Naive thymus-derived CD4-positive, alpha-beta T cell (primary cell): ENCODE measurements at regions not wholly inside any gene's neighbourhood (a gene's known extent, or its start where the extent isn't known, plus 50 kb on each side); places are given as distances from the start of the nearest gene placed in this dataset.
"Not testable (repeated sequence)": the region's sequence is repeated elsewhere in the genome, so short reads cannot be mapped to it uniquely, and the experiment has no call there.

Experiments used
- ATAC-seq: fragments of 150-1000 bp; cut with Tn5 transposase; 2 replicates; pipeline ENCODE4 v1.10.0; 2021; ENCODE audit warnings: mild to moderate bottlenecking, moderate library complexity
- CTCF ChIA-PET: fragments of 350-600 bp; sonication (Branson Sonifier 250); formaldehyde crosslinking; loops from one replicate; lab custom pipeline; 2021; ENCODE audit warnings: antibody characterized with exemption; lab: Charles Lee
- POLR2A ChIA-PET: fragments of 350-600 bp; sonication (Branson Sonifier 250); formaldehyde crosslinking; loops from one replicate; lab custom pipeline; 2021; ENCODE audit warnings: antibody characterized with exemption, inconsistent platforms; lab: Charles Lee
- DNase-seq, 9 donors: peaks; one replicate each; pipeline versions ENCODE4 v3.0.0 to v3.0.0-alpha.2; 2020 to 2022; ENCODE audit warnings: mixed read lengths in 1 of 9
- H3K27ac ChIP-seq: one replicate; pipeline ENCODE4 v1.7.0; 2013; ENCODE audit warnings: mild to moderate bottlenecking, low read depth, low read length, moderate library complexity
- H3K27me3 ChIP-seq, 2 donors: one replicate each; pipeline ENCODE4 v1.7.0; 2013; ENCODE audit warnings: low read length in 2 of 2, mild to moderate bottlenecking in 2 of 2, moderate library complexity in 2 of 2; ENCODE audit not compliant: control insufficient read depth in 2 of 2, insufficient read depth in 2 of 2
- H3K36me3 ChIP-seq, 3 experiments: 1 replicate in 2 of 3; 2 replicates in 1 of 3; pipeline ENCODE4 v1.7.0; 2013; ENCODE audit warnings: low read length in 3 of 3, mild to moderate bottlenecking in 3 of 3, moderate library complexity in 1 of 3; ENCODE audit not compliant: insufficient read depth in 3 of 3, control insufficient read depth in 2 of 3
- H3K4me1 ChIP-seq, 2 donors: one replicate each; pipeline ENCODE4 v1.7.0; 2013; ENCODE audit warnings: low read length in 2 of 2, mild to moderate bottlenecking in 2 of 2, moderate library complexity in 1 of 2; ENCODE audit not compliant: control insufficient read depth in 2 of 2, insufficient read depth in 2 of 2
- H3K4me3 ChIP-seq: 2 replicates; pipeline ENCODE4 v1.7.0; 2013; ENCODE audit warnings: mild to moderate bottlenecking, low read length
- H3K9me3 ChIP-seq, 3 experiments: 1 replicate in 2 of 3; 2 replicates in 1 of 3; pipeline ENCODE4 v1.7.0; 2013; ENCODE audit warnings: low read length in 3 of 3; ENCODE audit not compliant: control insufficient read depth in 2 of 3
- H3K27ac Mint-ChIP-seq, 9 donors: one replicate each; pipeline ENCODE4 v1.8.0; 2020 to 2022; ENCODE audit warnings: mixed read lengths in 9 of 9, mild to moderate bottlenecking in 8 of 9, moderate library complexity in 5 of 9, inconsistent platforms in 2 of 9
- H3K27me3 Mint-ChIP-seq, 5 donors: one replicate each; pipeline ENCODE4 v1.8.0; 2021 to 2022; ENCODE audit warnings: mixed read lengths in 5 of 5, mild to moderate bottlenecking in 1 of 5
- H3K36me3 Mint-ChIP-seq, 5 donors: one replicate each; pipeline ENCODE4 v1.8.0; 2020 to 2022; ENCODE audit warnings: mixed read lengths in 5 of 5, mild to moderate bottlenecking in 3 of 5, inconsistent platforms in 1 of 5
- H3K4me1 Mint-ChIP-seq, 7 donors: one replicate each; pipeline ENCODE4 v1.8.0; 2020 to 2022; ENCODE audit warnings: mixed read lengths in 7 of 7, mild to moderate bottlenecking in 3 of 7, inconsistent platforms in 1 of 7
- H3K4me3 Mint-ChIP-seq, 10 donors: one replicate each; pipeline ENCODE4 v1.8.0; 2020 to 2022; ENCODE audit warnings: mild to moderate bottlenecking in 10 of 10, mixed read lengths in 10 of 10, moderate library complexity in 6 of 10, inconsistent platforms in 2 of 10
- H3K9me3 Mint-ChIP-seq, 11 donors: one replicate each; pipeline ENCODE4 v1.8.0; 2020 to 2022; ENCODE audit warnings: mixed read lengths in 11 of 11, mild to moderate bottlenecking in 4 of 11, inconsistent platforms in 1 of 11, moderate library complexity in 1 of 11
- intact Hi-C, 2 donors: fragments of 100-400 bp; cut with micrococcal nuclease; formaldehyde crosslinking; loops; one replicate each; pipeline ENCODE4 v1.15.1; 2023

GRCh38 chr1:163633366-163633765, 311.6 kb downstream of the NUF2 start:
- Histone ChIP-seq H3K36me3 (no peaks in the 10 kb centered on the region), H3K4me3 (no peak overlapping the region), H3K27me3 (no peaks in the 10 kb centered on the region), H3K27ac (no peak overlapping the region), H3K4me1 (no peaks in the 10 kb centered on the region), H3K9me3 (peaks cover 0 to 16% (median 0%) of the 10 kb centered on the region in 3 experiments)
- no peak overlapping the region for H3K4me3 Mint-ChIP-seq
- no peaks in the 10 kb centered on the region for H3K4me1 Mint-ChIP-seq
- H3K9me3 Mint-ChIP-seq: peaks cover 10 to 58% (median 25%) of the 10 kb centered on the region in 11 donors
- ChIA-PET POLR2A (no interaction called here), CTCF (no interaction called here)
- ATAC-seq: no peak
- no peaks in the 10 kb centered on the region for H3K27me3 Mint-ChIP-seq
- H3K27ac Mint-ChIP-seq: no peak overlapping the region
- no peaks in the 10 kb centered on the region for H3K36me3 Mint-ChIP-seq
- intact Hi-C loops: no loop called here
- DNase-seq: no peak

GRCh38 chr1:163645676-163646075, 323.9 kb downstream of the NUF2 start:
- H3K27ac ChIP-seq, H3K27me3 Mint-ChIP-seq: not testable (repeated sequence)

GRCh38 chr1:163650624-163651023, 328.9 kb downstream of the NUF2 start:
- Histone ChIP-seq H3K27ac (no peak overlapping the region), H3K27me3 (no peaks in the 10 kb centered on the region), H3K36me3 (no peaks in the 10 kb centered on the region), H3K4me1 (no peaks in the 10 kb centered on the region), H3K9me3 (no peaks in the 10 kb centered on the region), H3K4me3 (no peak overlapping the region)
- Mint-ChIP-seq H3K36me3 (peaks cover 0 to 3% (median 0%) of the 10 kb centered on the region in 5 donors), H3K4me1 (no peaks in the 10 kb centered on the region), H3K27ac (no peak overlapping the region), H3K9me3 (peaks cover 0 to 15% (median 7%) of the 10 kb centered on the region in 11 donors), H3K4me3 (no peak overlapping the region), H3K27me3 (no peaks in the 10 kb centered on the region)
- DNase-seq (no peak), ATAC-seq (no peak)
- CTCF ChIA-PET: no interaction called here
- intact Hi-C loops: no loop called here
- POLR2A ChIA-PET: no interaction called here

More at GRCh38 chr1:163645676-163646075, 323.9 kb downstream of the NUF2 start:
- H3K36me3 ChIP-seq, H3K4me1 Mint-ChIP-seq, H3K27ac Mint-ChIP-seq, H3K4me3 ChIP-seq, CTCF ChIA-PET, H3K4me1 ChIP-seq, ATAC-seq, intact Hi-C loops, H3K27me3 ChIP-seq, H3K9me3 ChIP-seq, POLR2A ChIA-PET, DNase-seq, H3K36me3 Mint-ChIP-seq, H3K4me3 Mint-ChIP-seq: not testable (repeated sequence)
- H3K9me3 Mint-ChIP-seq: peaks cover 0 to 18% (median 5%) of the 10 kb centered on the region in 11 donors

- H3K4me1 ChIP-seq: no peaks in the 10 kb centered on the region
- ChIA-PET POLR2A (no interaction called here), CTCF (no interaction called here)
- no peaks in the 10 kb centered on the region for H3K36me3 Mint-ChIP-seq
- intact Hi-C loops: no loop called here
- no peaks in the 10 kb centered on the region for H3K9me3 ChIP-seq
- H3K4me3 ChIP-seq: no peak overlapping the region
- no peak for ATAC-seq
- no peak overlapping the region for H3K4me3 Mint-ChIP-seq
- peaks cover 0 to 10% (median 3%) of the 10 kb centered on the region in 11 donors for H3K9me3 Mint-ChIP-seq
- H3K36me3 ChIP-seq: no peaks in the 10 kb centered on the region
- no peaks in the 10 kb centered on the region for H3K4me1 Mint-ChIP-seq
- no peak for DNase-seq
- H3K27ac Mint-ChIP-seq: no peak overlapping the region
- no peaks in the 10 kb centered on the region for H3K27me3 ChIP-seq
- no peak overlapping the region for H3K27ac ChIP-seq
- H3K27me3 Mint-ChIP-seq: no peaks in the 10 kb centered on the region
Measured at GRCh38 chr1:163652441-163652840, 330.7 kb downstream of the NUF2 start.

GRCh38 chr1:163655565-163655964, 333.8 kb downstream of the NUF2 start:
- no peak overlapping the region for H3K4me3 ChIP-seq
- POLR2A ChIA-PET: no interaction called here
- no peak overlapping the region for H3K27ac Mint-ChIP-seq

GRCh38 chr1:163656095-163656759, 334.5 kb downstream of the NUF2 start:
- no peaks in the 10 kb centered on the region for H3K4me1 ChIP-seq
- H3K4me3 ChIP-seq: no peak overlapping the region
- intact Hi-C loops: no loop called here
- H3K9me3 ChIP-seq: no peaks in the 10 kb centered on the region
- peaks cover 0 to 6% (median 3%) of the 10 kb centered on the region in 11 donors for H3K9me3 Mint-ChIP-seq
- H3K4me3 Mint-ChIP-seq: no peak overlapping the region
- H3K27me3 ChIP-seq: no peaks in the 10 kb centered on the region
- no peak overlapping the region for H3K27ac ChIP-seq
- H3K4me1 Mint-ChIP-seq: no peaks in the 10 kb centered on the region
- no peaks in the 10 kb centered on the region for H3K36me3 Mint-ChIP-seq
- ATAC-seq (no peak), DNase-seq (no peak)
- ChIA-PET POLR2A (no interaction called here), CTCF (no interaction called here)
- peaks cover 0 to 3% (median 0%) of the 10 kb centered on the region in 5 donors for H3K27me3 Mint-ChIP-seq
- no peaks in the 10 kb centered on the region for H3K36me3 ChIP-seq
- no peak overlapping the region for H3K27ac Mint-ChIP-seq

More at GRCh38 chr1:163655565-163655964, 333.8 kb downstream of the NUF2 start:
- intact Hi-C loops: no loop called here
- no peaks in the 10 kb centered on the region for H3K27me3 ChIP-seq
- H3K9me3 ChIP-seq: no peaks in the 10 kb centered on the region
- ATAC-seq (no peak), DNase-seq (no peak)
- H3K4me1 ChIP-seq: no peaks in the 10 kb centered on the region
- no peak overlapping the region for H3K4me3 Mint-ChIP-seq
- H3K9me3 Mint-ChIP-seq: peaks cover 0 to 9% (median 3%) of the 10 kb centered on the region in 11 donors
- no peaks in the 10 kb centered on the region for H3K36me3 ChIP-seq
- H3K27me3 Mint-ChIP-seq: peaks cover 0 to 3% (median 0%) of the 10 kb centered on the region in 5 donors
- H3K27ac ChIP-seq: no peak overlapping the region
- CTCF ChIA-PET: no interaction called here
- H3K36me3 Mint-ChIP-seq: no peaks in the 10 kb centered on the region
- H3K4me1 Mint-ChIP-seq: no peaks in the 10 kb centered on the region

- H3K9me3 ChIP-seq: no peaks in the 10 kb centered on the region
- ChIA-PET POLR2A (no interaction called here), CTCF (no interaction called here)
- H3K4me1 ChIP-seq: no peaks in the 10 kb centered on the region
- Mint-ChIP-seq H3K27ac (no peak overlapping the region), H3K36me3 (no peaks in the 10 kb centered on the region), H3K4me1 (no peaks in the 10 kb centered on the region), H3K27me3 (peaks cover 0 to 3% (median 0%) of the 10 kb centered on the region in 5 donors), H3K9me3 (peaks cover 0 to 6% (median 3%) of the 10 kb centered on the region in 11 donors), H3K4me3 (no peak overlapping the region)
- DNase-seq (no peak), ATAC-seq (no peak)
- intact Hi-C loops: no loop called here
- no peaks in the 10 kb centered on the region for H3K27me3 ChIP-seq
- no peaks in the 10 kb centered on the region for H3K36me3 ChIP-seq
- no peak overlapping the region for H3K4me3 ChIP-seq
- no peak overlapping the region for H3K27ac ChIP-seq
Measured at GRCh38 chr1:163657719-163658118, 336.0 kb downstream of the NUF2 start.
